T-helper 1 cell treated with Interleukin-12 subunit alpha and Interleukin-12 subunit beta and Interleukin-4 antibody, amounts not matched to agents 30 ng/mL and 1 ng/mL, for 36 hours (primary cell): ENCODE measurements at regions not wholly inside any gene's neighbourhood (a gene's known extent, or its start where the extent isn't known, plus 50 kb on each side); places are given as distances from the start of the nearest gene placed in this dataset.

ENCODE experiments used
- intact Hi-C: fragments of 100-400 bp; cut with micrococcal nuclease; formaldehyde crosslinking; loops from one replicate; pipeline ENCODE4 v1.15.1; 2024

DNA sequence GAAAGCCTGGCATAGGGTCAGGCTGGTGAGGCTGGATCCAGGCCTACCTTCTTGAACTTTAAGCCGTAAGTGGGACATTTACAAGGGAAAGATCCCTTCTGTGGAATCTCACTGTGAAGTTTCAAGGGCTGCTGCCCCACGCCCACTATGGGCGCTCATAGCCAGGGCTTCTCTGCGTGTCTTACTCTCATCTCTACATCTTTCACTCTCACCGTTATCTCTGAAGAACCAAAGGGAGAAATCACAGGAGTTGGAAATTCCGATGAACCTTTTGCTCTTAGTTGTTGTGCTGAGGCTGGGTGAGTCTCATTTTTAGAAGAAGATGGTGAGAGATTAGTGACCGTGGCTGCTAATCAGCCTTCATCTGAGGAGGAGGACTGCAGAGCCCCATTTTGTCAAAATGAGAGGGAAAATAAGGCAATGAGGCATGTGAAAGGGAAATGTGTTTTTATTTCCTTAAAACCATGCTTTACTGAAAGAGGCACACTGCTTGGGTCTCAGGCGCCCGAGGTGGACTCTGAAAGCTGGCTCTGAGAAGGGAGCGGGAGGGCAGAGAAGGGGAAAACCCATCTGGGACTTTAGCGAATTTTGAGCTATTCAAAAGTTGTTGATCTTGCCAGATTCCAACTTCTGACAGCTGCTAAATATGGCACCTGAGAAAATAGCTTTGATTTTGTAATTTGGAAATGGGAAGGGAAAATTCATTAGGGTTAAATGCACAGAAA lies 301.5 kb downstream of the CLIC5 start:
- intact Hi-C loops, result loop anchor here (1.0 to 10.0 kb wide), 14 partner anchors 128 to 1239 kb away; partner anchors contain the start of genes CLIC5 and SUPT3H
